HEK293T (cell line): ENCODE measurements at regions not wholly inside any gene's neighbourhood (a gene's known extent, or its start where the extent isn't known, plus 50 kb on each side); places are given as distances from the start of the nearest gene placed in this dataset.

ENCODE experiments used
- BHLHE40 ChIP-seq: fragments of 450-650 bp; IDR thresholded peaks from 2 replicates; pipeline ENCODE4 v1.6.1; 2016; ENCODE audit warnings: mild to moderate bottlenecking, moderate library complexity, borderline replicate concordance
- ELF4 ChIP-seq: fragments of 450-650 bp; IDR thresholded peaks from 2 replicates; pipeline ENCODE4 v1.6.1; 2017; ENCODE audit warnings: antibody characterized with exemption
- FOXM1 ChIP-seq: fragments of 450-650 bp; IDR thresholded peaks from 2 replicates; pipeline ENCODE4 v1.6.1; 2017; ENCODE audit warnings: mild to moderate bottlenecking, borderline replicate concordance
- SP1 ChIP-seq: fragments of 450-650 bp; IDR thresholded peaks from 2 replicates; pipeline ENCODE4 v1.6.1; 2017
- SUZ12 ChIP-seq: fragments of 450-650 bp; IDR thresholded peaks from 2 replicates; pipeline ENCODE4 v1.6.1; 2016; ENCODE audit warnings: mild to moderate bottlenecking

DNA sequence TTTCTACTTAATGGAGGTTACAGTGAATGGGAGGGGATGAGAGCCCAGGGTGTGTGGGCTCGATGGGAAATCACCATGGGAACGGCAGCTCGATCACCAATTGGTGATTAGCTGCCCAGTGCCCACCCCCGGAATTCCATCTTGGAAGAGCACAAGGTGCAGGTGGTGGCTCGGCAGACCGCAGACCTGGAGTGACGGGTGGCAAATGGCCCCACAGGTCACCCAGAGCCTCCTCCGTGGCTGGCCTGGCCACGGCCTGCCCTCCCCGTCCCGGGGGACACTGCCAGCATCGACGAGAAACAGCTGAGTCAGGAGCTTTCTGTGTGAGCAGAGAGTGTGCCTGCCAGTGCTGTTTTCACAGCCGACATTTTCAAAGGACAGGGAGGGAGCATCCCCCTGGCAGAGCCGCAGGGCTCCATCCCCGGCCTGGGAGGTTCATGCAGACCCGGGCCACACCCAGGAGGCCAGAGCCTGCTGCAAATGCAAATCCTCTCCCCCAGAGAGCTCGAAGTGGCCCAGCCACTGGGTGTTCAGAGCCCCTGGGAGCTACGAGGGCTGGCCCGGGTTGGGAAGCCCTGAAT is 176.4 kb upstream of the MYT1L start:
- no peak for TF ChIP-seq ELF4
- TF ChIP-seq SP1, result no peak
- TF ChIP-seq BHLHE40, result no peak
- no peak for TF ChIP-seq FOXM1
- no peak for TF ChIP-seq SUZ12
